Uterus (tissue), 3 donors: ENCODE measurements at regions not wholly inside any gene's neighbourhood (a gene's known extent, or its start where the extent isn't known, plus 50 kb on each side); places are given as distances from the start of the nearest gene placed in this dataset.
"Not testable (repeated sequence)": the region's sequence is repeated elsewhere in the genome, so short reads cannot be mapped to it uniquely, and the experiment has no call there.

Source experiments
- DNase-seq, 2 donors: peaks; one replicate each; pipeline ENCODE4 v3.0.0-alpha.2; 2019 to 2020
- H3K27ac ChIP-seq, 2 donors: fragments of 200-600 bp; sonication (generic); 1 replicate in 1 of 2; 2 replicates in 1 of 2; pipeline ENCODE4 v1.5.1; 2016 to 2018
- H3K27me3 ChIP-seq, 2 donors: fragments of 200-600 bp; sonication (generic); one replicate each; pipeline ENCODE4 v1.5.1; 2018 to 2019; ENCODE audit warnings: control low read depth in 1 of 2
- H3K36me3 ChIP-seq, 2 donors: fragments of 200-600 bp; sonication (generic); one replicate each; pipeline ENCODE4 v1.5.1; 2019; ENCODE audit warnings: control low read depth in 1 of 2
- H3K4me1 ChIP-seq, 2 donors: fragments of 200-600 bp; sonication (generic); one replicate each; pipeline ENCODE4 v1.5.1; 2018 to 2019; ENCODE audit warnings: control low read depth in 1 of 2
- H3K4me3 ChIP-seq, 2 donors: fragments of 200-600 bp; sonication (generic); 1 replicate in 1 of 2; 2 replicates in 1 of 2; pipeline ENCODE4 v1.5.1; 2018 to 2019; ENCODE audit warnings: mild to moderate bottlenecking in 1 of 2
- H3K9me3 ChIP-seq, 2 donors: fragments of 200-600 bp; sonication (generic); one replicate each; pipeline ENCODE4 v1.5.1; 2019; ENCODE audit warnings: control low read depth in 1 of 2
- POLR2A ChIP-seq, 2 donors: fragments of 450-650 bp; IDR thresholded peaks; one replicate each; pipeline ENCODE4 v1.6.1; 2016; ENCODE audit warnings: antibody characterized with exemption in 2 of 2, mild to moderate bottlenecking in 1 of 2, moderate library complexity in 1 of 2
- intact Hi-C: fragments of 100-400 bp; cut with DNase I; formaldehyde crosslinking; loops from one replicate; pipeline ENCODE4 v1.15.1; 2023; ENCODE audit warnings: low total_unique reads
- TF ChIP-seq, protein P1 (sequence below), 4 experiments: fragments of 200-600 bp in 2 of 4; fragments of 450-650 bp in 2 of 4; sonication (generic) in 2 of 4; IDR thresholded peaks; one replicate each; pipeline ENCODE4 v1.5.1; 2016 to 2019; ENCODE audit warnings: antibody characterized with exemption in 4 of 4, mild to moderate bottlenecking in 2 of 4, moderate library complexity in 1 of 4
- donor health status: DM: yes; HTN: yes; CAD: no.

DNA sequence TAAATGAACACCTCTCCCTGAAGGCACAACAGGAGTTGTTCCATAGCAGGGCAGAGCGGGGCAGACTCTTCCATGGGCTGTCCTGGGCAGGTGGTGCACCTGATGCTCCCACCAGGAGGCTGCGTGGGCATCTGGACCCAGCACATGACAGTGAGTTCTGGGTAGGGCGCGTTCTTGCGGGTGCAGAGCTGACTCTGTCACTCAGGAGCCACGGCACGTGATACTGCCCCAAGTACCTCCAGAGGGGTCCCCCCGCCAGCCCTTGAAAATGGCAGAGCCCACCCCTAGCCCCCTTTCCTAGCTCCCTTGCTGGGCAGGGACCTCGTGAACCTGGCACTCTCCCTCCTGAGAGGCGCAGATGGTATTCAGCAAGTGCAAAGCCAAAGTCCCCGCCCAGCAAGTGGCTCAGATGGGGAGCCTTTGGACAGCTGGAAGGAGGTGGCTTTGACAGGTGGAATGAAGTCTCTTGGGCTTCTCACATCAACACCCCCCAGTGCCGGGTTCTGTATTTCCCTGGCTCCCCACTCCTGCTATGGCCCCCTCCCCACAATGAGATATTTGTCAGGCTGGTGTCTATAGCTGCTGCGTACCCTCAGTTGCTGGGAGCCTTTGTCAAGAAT is 172.1 kb downstream of the TBC1D2B start:
- Histone ChIP-seq H3K27ac (no peak overlapping the region), H3K9me3 (no peaks in the 10 kb centered on the region), H3K4me1 (no peaks in the 10 kb centered on the region), H3K4me3 (no peak overlapping the region), H3K36me3 (no peaks in the 10 kb centered on the region), H3K27me3 (no peaks in the 10 kb centered on the region)
- TF ChIP-seq, protein P1, sequence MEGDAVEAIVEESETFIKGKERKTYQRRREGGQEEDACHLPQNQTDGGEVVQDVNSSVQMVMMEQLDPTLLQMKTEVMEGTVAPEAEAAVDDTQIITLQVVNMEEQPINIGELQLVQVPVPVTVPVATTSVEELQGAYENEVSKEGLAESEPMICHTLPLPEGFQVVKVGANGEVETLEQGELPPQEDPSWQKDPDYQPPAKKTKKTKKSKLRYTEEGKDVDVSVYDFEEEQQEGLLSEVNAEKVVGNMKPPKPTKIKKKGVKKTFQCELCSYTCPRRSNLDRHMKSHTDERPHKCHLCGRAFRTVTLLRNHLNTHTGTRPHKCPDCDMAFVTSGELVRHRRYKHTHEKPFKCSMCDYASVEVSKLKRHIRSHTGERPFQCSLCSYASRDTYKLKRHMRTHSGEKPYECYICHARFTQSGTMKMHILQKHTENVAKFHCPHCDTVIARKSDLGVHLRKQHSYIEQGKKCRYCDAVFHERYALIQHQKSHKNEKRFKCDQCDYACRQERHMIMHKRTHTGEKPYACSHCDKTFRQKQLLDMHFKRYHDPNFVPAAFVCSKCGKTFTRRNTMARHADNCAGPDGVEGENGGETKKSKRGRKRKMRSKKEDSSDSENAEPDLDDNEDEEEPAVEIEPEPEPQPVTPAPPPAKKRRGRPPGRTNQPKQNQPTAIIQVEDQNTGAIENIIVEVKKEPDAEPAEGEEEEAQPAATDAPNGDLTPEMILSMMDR (IDR thresholded peaks at IDR 0.05), result no peak
- no peak for TF ChIP-seq POLR2A (IDR thresholded peaks at IDR 0.05)
- peak in 1 of 2 donors; percentile 7 for DNase-seq
- intact Hi-C loops, result no loop called here

DNA sequence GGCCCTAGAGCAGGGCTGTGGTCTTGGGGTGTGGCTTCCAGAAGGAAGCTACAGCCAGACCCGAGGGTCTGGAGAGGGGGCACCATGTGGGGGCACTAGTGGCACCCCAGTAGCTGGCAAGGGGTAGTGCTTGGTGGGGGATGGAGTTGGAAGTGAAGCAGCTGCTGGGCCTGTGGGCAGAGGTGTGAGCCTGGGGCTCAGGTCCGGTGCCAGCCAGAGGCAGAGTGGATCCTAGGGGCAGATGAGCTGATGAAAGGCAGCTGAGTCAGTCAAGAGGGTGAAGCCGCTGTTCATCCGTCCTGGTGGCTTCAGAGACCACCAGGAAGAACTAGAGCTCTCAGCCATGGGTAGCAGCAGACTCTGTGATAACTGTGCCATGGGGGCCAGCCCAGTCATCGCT is 172.6 kb downstream of the TBC1D2B start:
- no peak for TF ChIP-seq POLR2A (IDR thresholded peaks at IDR 0.05)
- TF ChIP-seq, protein P1 (IDR thresholded peaks at IDR 0.05), result no peak
- intact Hi-C loops, result no loop called here
- Histone ChIP-seq H3K36me3 (no peaks in the 10 kb centered on the region), H3K4me1 (no peaks in the 10 kb centered on the region), H3K27ac (no peak overlapping the region), H3K4me3 (no peak overlapping the region), H3K9me3 (no peaks in the 10 kb centered on the region), H3K27me3 (no peaks in the 10 kb centered on the region)
- no peak for DNase-seq

DNA sequence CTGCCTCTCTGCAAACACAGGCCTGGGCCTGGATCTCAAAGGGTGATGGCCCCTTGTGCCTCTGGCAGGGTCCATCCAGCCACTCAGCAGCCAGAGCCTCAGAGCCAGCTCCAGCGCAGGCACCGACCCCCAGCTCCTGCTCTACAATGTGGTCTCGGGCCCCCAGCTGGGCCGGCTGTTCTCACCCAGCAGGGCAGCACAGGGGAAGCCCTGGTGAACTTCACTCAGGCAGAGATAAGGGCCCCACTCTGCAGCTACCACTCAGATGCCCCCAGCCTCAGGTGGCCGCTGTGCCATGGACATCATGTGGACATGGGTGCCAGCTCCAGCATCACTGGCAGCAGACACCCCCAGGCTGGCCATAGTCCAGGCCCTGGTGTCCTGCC is 173.1 kb downstream of the TBC1D2B start:
- TF ChIP-seq, protein P1 (IDR thresholded peaks at IDR 0.05), result no peak
- TF ChIP-seq POLR2A (IDR thresholded peaks at IDR 0.05), result no peak
- intact Hi-C loops, result no loop called here
- Histone ChIP-seq H3K27ac (no peak overlapping the region), H3K4me1 (no peaks in the 10 kb centered on the region), H3K36me3 (no peaks in the 10 kb centered on the region), H3K4me3 (no peak overlapping the region), H3K27me3 (no peaks in the 10 kb centered on the region), H3K9me3 (no peaks in the 10 kb centered on the region)
- no peak for DNase-seq

DNA sequence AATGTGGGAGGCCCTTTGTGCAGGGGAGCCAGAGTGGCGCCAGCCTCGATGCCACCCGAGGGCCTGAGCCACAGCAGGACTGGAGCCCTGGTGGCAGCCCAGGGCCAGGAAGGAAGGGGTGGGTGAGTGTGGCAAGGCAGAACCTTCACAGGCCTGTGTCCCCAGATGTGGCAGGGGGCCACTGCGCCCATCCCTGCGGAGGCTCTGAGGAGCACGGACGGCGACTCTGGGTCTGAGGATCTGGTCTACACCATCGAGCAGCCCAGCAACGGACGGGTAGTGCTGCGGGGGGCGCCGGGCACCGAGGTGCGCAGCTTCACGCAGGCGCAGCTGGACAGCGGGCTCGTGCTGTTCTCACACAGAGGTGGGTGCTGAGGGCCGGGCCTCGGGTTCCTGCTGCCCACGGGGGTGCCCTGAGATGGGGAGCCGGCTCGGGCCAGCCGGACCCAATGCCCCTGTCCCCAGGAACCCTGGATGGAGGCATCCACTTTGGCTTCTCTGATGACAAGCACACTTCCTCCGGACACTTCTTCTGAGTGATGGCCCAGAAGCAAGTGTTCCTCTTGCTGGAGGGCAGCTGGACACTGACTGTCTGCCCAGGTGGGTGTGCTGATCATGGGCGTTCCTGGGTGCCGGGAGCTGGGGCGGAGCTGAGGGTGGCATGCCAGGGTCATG is 173.6 kb downstream of the TBC1D2B start:
- H3K36me3 ChIP-seq, H3K27ac ChIP-seq, H3K4me1 ChIP-seq, intact Hi-C loops, H3K27me3 ChIP-seq, H3K9me3 ChIP-seq, H3K4me3 ChIP-seq: not testable (repeated sequence)
- peak in 1 of 2 donors; percentile 5 for DNase-seq

DNA sequence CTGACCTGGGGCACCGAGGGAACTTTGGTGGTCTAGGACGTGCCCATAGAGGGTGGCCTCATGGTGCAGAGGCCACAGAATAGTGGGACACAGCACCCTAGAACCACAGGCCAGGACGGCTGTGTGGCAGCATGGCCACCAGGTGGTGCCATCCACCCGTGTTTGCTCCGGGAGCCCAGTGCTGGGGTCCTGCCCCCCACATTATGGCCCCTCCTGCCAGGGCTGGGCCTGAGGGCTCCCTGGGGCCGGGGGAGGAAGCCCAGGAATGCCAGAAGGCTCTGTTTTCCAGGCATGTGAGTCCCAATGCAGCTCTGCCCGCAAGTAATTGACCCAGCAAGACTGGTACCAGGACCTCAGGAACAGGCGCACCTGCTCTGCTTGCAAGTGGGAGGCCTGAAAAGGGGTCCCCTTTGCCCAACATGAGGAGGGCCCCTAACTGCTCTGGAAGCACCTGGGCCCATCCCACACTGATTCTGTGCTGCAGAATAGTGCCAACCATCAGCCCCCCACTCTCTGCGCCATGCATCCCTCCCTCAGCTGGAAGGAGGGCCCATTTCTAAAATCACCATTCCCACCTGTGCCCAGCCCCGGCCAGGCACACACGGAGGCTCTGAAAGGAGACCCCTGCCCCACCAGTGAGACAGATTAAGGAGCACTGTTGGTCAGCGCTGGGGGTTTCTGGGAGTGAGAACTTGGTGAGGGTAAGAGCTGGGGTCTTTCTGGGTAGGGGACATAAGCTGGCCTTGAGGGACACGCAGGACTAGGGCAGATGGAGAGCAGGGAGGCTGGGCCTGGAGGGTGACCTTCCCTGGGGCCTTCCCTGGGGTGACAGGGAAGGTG is 174.4 kb downstream of the TBC1D2B start:
- H3K27ac ChIP-seq, intact Hi-C loops, H3K36me3 ChIP-seq, H3K4me3 ChIP-seq, H3K4me1 ChIP-seq, H3K9me3 ChIP-seq, H3K27me3 ChIP-seq: not testable (repeated sequence)
- TF ChIP-seq, protein P1 (IDR thresholded peaks at IDR 0.05), result peak in 2 of 4 experiments; percentile 20 to 28
- peak; percentile 3 to 12 for DNase-seq
